ENCODE measurements at regions not wholly inside any gene's neighbourhood (a gene's known extent, or its start where the extent isn't known, plus 50 kb on each side); places are given as distances from the start of the nearest gene placed in this dataset.

- no peak for DNase-seq
- Histone ChIP-seq H3K4me1 (no peaks in the 10 kb centered on the region), H3K27ac (no peak overlapping the region), H3K27me3 (no peaks in the 10 kb centered on the region), H3K4me3 (no peak overlapping the region), H3K36me3 (no peaks in the 10 kb centered on the region), H3K9me3 (no peaks in the 10 kb centered on the region)
- 57 to 87% methylated on average over 1 of the region's 1 CpG for whole genome bisulfite sequencing, 2 donors (ENCODE audit: low coverage in 1 of 2)
- in situ Hi-C loops (cut with MboI; ENCODE audit: low pct_ligation_motif_present in 1 of 4, low pct_unique_long_range_greater_than_20kb in 1 of 4, low sequenced_read_pairs in 3 of 4): no loop called here
- intact Hi-C loops (cut with DNase I; ENCODE audit: low total_unique reads): no loop called here
- no peak for TF ChIP-seq POLR2AphosphoS5 (IDR thresholded peaks at IDR 0.05)
- TF ChIP-seq POLR2A (IDR thresholded peaks at IDR 0.05): no peak
- TF ChIP-seq EP300 (IDR thresholded peaks at IDR 0.05; ENCODE audit: low read depth): no peak
- TF ChIP-seq CTCF (IDR thresholded peaks at IDR 0.05): no peak
These were observed 377.4 kb upstream of the RGMA start for GRCh38 chr15:93466380-93466779.

- in situ Hi-C loops (cut with MboI; ENCODE audit: low pct_ligation_motif_present in 1 of 4, low pct_unique_long_range_greater_than_20kb in 1 of 4, low sequenced_read_pairs in 3 of 4): no loop called here
- 70 to 100% methylated on average over 1 to 4 of the region's 4 CpGs for WGBS, 2 donors (ENCODE audit: low coverage in 1 of 2)
These were observed 373.7 kb upstream of the RGMA start for GRCh38 chr15:93462690-93463089.

GRCh38 chr15:93460717-93461116 lies 371.7 kb upstream of the RGMA start:
- H3K27me3 ChIP-seq: no peaks in the 10 kb centered on the region
- TF ChIP-seq EP300 (IDR thresholded peaks at IDR 0.05; ENCODE audit: low read depth): no peak
- no peak for TF ChIP-seq CTCF (IDR thresholded peaks at IDR 0.05)
- TF ChIP-seq POLR2AphosphoS5 (IDR thresholded peaks at IDR 0.05): no peak
- no peak for TF ChIP-seq POLR2A (IDR thresholded peaks at IDR 0.05)
- DNase-seq: no peak
- H3K27ac ChIP-seq: no peak overlapping the region
- no peaks in the 10 kb centered on the region for H3K9me3 ChIP-seq
- intact Hi-C loops (cut with DNase I; ENCODE audit: low total_unique reads): no loop called here
- no peaks in the 10 kb centered on the region for H3K36me3 ChIP-seq
- H3K4me3 ChIP-seq: no peak overlapping the region
- no peaks in the 10 kb centered on the region for H3K4me1 ChIP-seq
- in situ Hi-C loops (cut with MboI; ENCODE audit: low pct_ligation_motif_present in 1 of 4, low pct_unique_long_range_greater_than_20kb in 1 of 4, low sequenced_read_pairs in 3 of 4): no loop called here

More at GRCh38 chr15:93462690-93463089, 373.7 kb upstream of the RGMA start:
- Histone ChIP-seq H3K9me3 (no peaks in the 10 kb centered on the region), H3K27ac (no peak overlapping the region), H3K4me1 (no peaks in the 10 kb centered on the region), H3K27me3 (no peaks in the 10 kb centered on the region), H3K4me3 (no peak overlapping the region), H3K36me3 (no peaks in the 10 kb centered on the region)
- TF ChIP-seq CTCF (IDR thresholded peaks at IDR 0.05) (no peak), POLR2AphosphoS5 (IDR thresholded peaks at IDR 0.05) (no peak), EP300 (IDR thresholded peaks at IDR 0.05; ENCODE audit: low read depth) (no peak), POLR2A (IDR thresholded peaks at IDR 0.05) (no peak)
- DNase-seq: no peak
- intact Hi-C loops (cut with DNase I; ENCODE audit: low total_unique reads): no loop called here

- Histone ChIP-seq H3K9me3 (no peaks in the 10 kb centered on the region), H3K4me3 (no peak overlapping the region), H3K4me1 (no peaks in the 10 kb centered on the region), H3K27ac (no peak overlapping the region), H3K36me3 (no peaks in the 10 kb centered on the region), H3K27me3 (no peaks in the 10 kb centered on the region)
- no peak for DNase-seq
- intact Hi-C loops (cut with DNase I; ENCODE audit: low total_unique reads) (no loop called here), in situ Hi-C loops (cut with MboI; ENCODE audit: low pct_ligation_motif_present in 1 of 4, low pct_unique_long_range_greater_than_20kb in 1 of 4, low sequenced_read_pairs in 3 of 4) (no loop called here)
- TF ChIP-seq POLR2AphosphoS5 (IDR thresholded peaks at IDR 0.05): no peak
- TF ChIP-seq EP300 (IDR thresholded peaks at IDR 0.05; ENCODE audit: low read depth): no peak
- TF ChIP-seq POLR2A (IDR thresholded peaks at IDR 0.05): no peak
- TF ChIP-seq CTCF (IDR thresholded peaks at IDR 0.05): no peak
- 86% methylated on average over 3 of the region's 3 CpGs; no CpG with 5 or more reads in 1 of the 2 donors for WGBS, 2 donors (ENCODE audit: low coverage in 1 of 2)
These were observed 370.4 kb upstream of the RGMA start for GRCh38 chr15:93459396-93459795.
